Stimulated activated CD8-positive, alpha-beta memory T cell treated with anti-CD3 and anti-CD28 coated beads, Interleukin-4, amount 100 ng/mL, for 1 hour (primary cell): ENCODE measurements at regions not wholly inside any gene's neighbourhood (a gene's known extent, or its start where the extent isn't known, plus 50 kb on each side); places are given as distances from the start of the nearest gene placed in this dataset.

ENCODE experiments used
- DNase-seq, 2 donors: peaks; one replicate each; pipeline ENCODE4 v3.0.0-alpha.2; 2020; ENCODE audit warnings: low read depth in 2 of 2, low spot score in 1 of 2

GRCh38 chr13:48761256-48761655 is 107.5 kb downstream of the CYSLTR2 start:
- DNase-seq = no peak

- DNase-seq = peak; percentile 45 to 62
Measured at GRCh38 chr13:48769107-48769704, 115.5 kb downstream of the CYSLTR2 start.

GRCh38 chr13:48770372-48770771 is 116.6 kb downstream of the CYSLTR2 start:
- DNase-seq = no peak

GRCh38 chr13:48772908-48773307 is 119.2 kb downstream of the CYSLTR2 start:
- DNase-seq = no peak

- DNase-seq = no peak
Measured at GRCh38 chr13:48773531-48774275, 120.0 kb downstream of the CYSLTR2 start.

GRCh38 chr13:48775285-48775684 is 121.6 kb downstream of the CYSLTR2 start:
- DNase-seq = no peak

- no peak for DNase-seq
Measured at GRCh38 chr13:48775804-48776203, 122.1 kb downstream of the CYSLTR2 start.

- no peak for DNase-seq
Measured at GRCh38 chr13:48776401-48776800, 122.7 kb downstream of the CYSLTR2 start.

GRCh38 chr13:48778610-48779009 is 124.9 kb downstream of the CYSLTR2 start:
- DNase-seq = no peak

- no peak for DNase-seq
Measured at GRCh38 chr13:48780713-48781341, 127.1 kb downstream of the CYSLTR2 start.

GRCh38 chr13:48782429-48782840 is 128.7 kb downstream of the CYSLTR2 start:
- no peak for DNase-seq

- no peak for DNase-seq
Measured at GRCh38 chr13:48783181-48783630, 129.5 kb downstream of the CYSLTR2 start.

- no peak for DNase-seq
Measured at GRCh38 chr13:48783695-48784230, 130.0 kb downstream of the CYSLTR2 start.

- DNase-seq = no peak
Measured at GRCh38 chr13:48784916-48785548, 131.3 kb downstream of the CYSLTR2 start.

GRCh38 chr13:48790199-48790598 is 136.5 kb downstream of the CYSLTR2 start:
- no peak for DNase-seq

- DNase-seq = no peak
Measured at GRCh38 chr13:48790966-48791365, 137.2 kb downstream of the CYSLTR2 start.

GRCh38 chr13:48797127-48797526 is 143.4 kb downstream of the CYSLTR2 start:
- no peak for DNase-seq

GRCh38 chr13:48797761-48798160 is 144.0 kb downstream of the CYSLTR2 start:
- DNase-seq = no peak

- no peak for DNase-seq
Measured at GRCh38 chr13:48798180-48798579, 144.5 kb downstream of the CYSLTR2 start.

- no peak for DNase-seq
Measured at GRCh38 chr13:48801255-48801654, 147.5 kb downstream of the CYSLTR2 start.

GRCh38 chr13:48804821-48805601 is 151.3 kb downstream of the CYSLTR2 start:
- DNase-seq = no peak
